Psoas muscle (tissue), 7 donors: ENCODE measurements at regions not wholly inside any gene's neighbourhood (a gene's known extent, or its start where the extent isn't known, plus 50 kb on each side); places are given as distances from the start of the nearest gene placed in this dataset.

Source experiments
- ATAC-seq, 4 donors: fragments of 200-7000 bp; cut with Tn5 transposase; one replicate each; pipeline ENCODE4 v1.9.1; 2020; ENCODE audit warnings: moderate library complexity in 3 of 4, mild to moderate bottlenecking in 2 of 4
- DNase-seq, 2 donors: peaks; one replicate each; pipeline ENCODE4 v3.0.0-alpha.2; 2020
- H3K27ac ChIP-seq: fragments of 200-600 bp; one replicate; pipeline ENCODE4 v1.8.0; 2022
- H3K27me3 ChIP-seq, 3 donors: fragments of 200-600 bp in 1 of 3; one replicate each; pipeline versions ENCODE4 v1.6.1 to v1.8.0; 2013 to 2022; ENCODE audit warnings: low read length in 2 of 3, mild to moderate bottlenecking in 2 of 3, moderate library complexity in 1 of 3; ENCODE audit not compliant: insufficient read depth in 3 of 3
- H3K36me3 ChIP-seq, 2 donors: fragments of 200-600 bp in 1 of 2; one replicate each; pipeline versions ENCODE4 v1.6.1 to v1.8.0; 2013 to 2022; ENCODE audit warnings: low read depth in 1 of 2, mild to moderate bottlenecking in 1 of 2, moderate library complexity in 1 of 2; ENCODE audit not compliant: insufficient read depth in 1 of 2
- H3K4me1 ChIP-seq: fragments of 200-600 bp; one replicate; pipeline ENCODE4 v1.8.0; 2022
- H3K4me3 ChIP-seq: fragments of 200-600 bp; one replicate; pipeline ENCODE4 v1.8.0; 2022; ENCODE audit warnings: mild to moderate bottlenecking
- H3K9me3 ChIP-seq: fragments of 200-600 bp; one replicate; pipeline ENCODE4 v1.8.0; 2022
- CTCF ChIP-seq: fragments of 200-600 bp; IDR thresholded peaks from one replicate; pipeline ENCODE4 v1.8.0; 2022; ENCODE audit warnings: antibody characterized with exemption
- WGBS, 3 donors: extraction: QIAGEN DNeasy Blood & Tissue Kit; methylation state at CpG; one replicate each; pipeline versions ENCODE4 v1.1.6 to v1.1.7; 2013; 5-methylcytosine and 5-hydroxymethylcytosine counted together
- intact Hi-C, 2 donors: fragments of 100-400 bp; cut with DNase I; formaldehyde crosslinking; loops; one replicate each; pipeline versions ENCODE4 v1.11.0 to v1.14.2; 2022
- donor health status: healthy with polysubstance abuse.
- donor health status: DM: no; HTN: no; CAD: no; lungs with moderate emphysema.
- donor health status: Bipolar disorder and iron deficiency.
- donor health status: healthy.
- donor health status: DM: yes; HTN: yes; CAD: no.
- donor health status: DM: no; HTN: no; CAD: no.
- donor health status: DM: yes; HTN: yes; CAD: no.

- ATAC-seq: no peak
- no peak for DNase-seq
- WGBS, 3 donors: 87 to 98% (median 90%) methylated on average over 4 of the region's 4 CpGs
- Histone ChIP-seq H3K27me3 (peaks cover 0 to 10% (median 3%) of the 10 kb centered on the region in 3 donors), H3K4me1 (no peaks in the 10 kb centered on the region), H3K36me3 (no peaks in the 10 kb centered on the region), H3K27ac (no peak overlapping the region), H3K4me3 (no peak overlapping the region), H3K9me3 (no peaks in the 10 kb centered on the region)
- TF ChIP-seq CTCF: no peak
- intact Hi-C loops: no loop called here
Measured at GRCh38 chr12:3968523-3968922, 95.3 kb upstream of the PARP11 start.

DNA sequence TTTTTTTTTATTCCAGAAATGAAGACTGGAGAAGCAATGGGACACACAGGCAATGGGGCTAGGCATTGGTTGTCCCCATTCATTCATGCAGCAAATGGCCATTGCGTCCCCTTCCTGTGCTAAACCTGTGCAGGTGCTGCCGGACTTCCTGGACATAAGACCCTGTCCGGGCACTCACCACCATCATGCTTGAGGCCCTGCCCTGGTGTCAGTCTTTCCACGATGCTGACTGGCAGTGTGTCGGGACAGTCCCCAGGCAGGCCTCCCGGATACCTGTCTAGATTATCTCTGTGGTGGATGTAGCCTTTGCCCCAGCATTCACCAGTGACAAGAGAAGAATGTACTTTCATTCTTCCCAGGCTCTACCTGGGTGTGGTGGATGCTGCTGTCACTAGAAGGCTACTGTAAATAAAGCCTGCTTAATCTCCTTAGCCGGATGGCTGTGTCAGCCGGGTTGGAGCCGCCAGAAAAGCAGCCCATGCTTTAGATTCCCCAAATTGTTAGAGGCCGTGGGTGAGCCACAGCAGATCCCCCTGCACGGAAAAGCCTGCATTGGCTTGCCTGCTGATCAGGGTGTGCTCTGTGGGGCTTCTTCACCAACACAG, 94.5 kb upstream of the PARP11 start:
- no peaks in the 10 kb centered on the region for H3K4me1 ChIP-seq
- intact Hi-C loops: no loop called here
- WGBS, 3 donors: 58 to 67% (median 65%) methylated on average over 11 of the region's 11 CpGs
- H3K27ac ChIP-seq: no peak overlapping the region
- ATAC-seq: no peak
- no peak for TF ChIP-seq CTCF
- no peaks in the 10 kb centered on the region for H3K9me3 ChIP-seq
- DNase-seq: no peak
- H3K4me3 ChIP-seq: no peak overlapping the region
- peaks cover 3 to 10% (median 3%) of the 10 kb centered on the region in 3 donors for H3K27me3 ChIP-seq
- H3K36me3 ChIP-seq: no peaks in the 10 kb centered on the region

DNA sequence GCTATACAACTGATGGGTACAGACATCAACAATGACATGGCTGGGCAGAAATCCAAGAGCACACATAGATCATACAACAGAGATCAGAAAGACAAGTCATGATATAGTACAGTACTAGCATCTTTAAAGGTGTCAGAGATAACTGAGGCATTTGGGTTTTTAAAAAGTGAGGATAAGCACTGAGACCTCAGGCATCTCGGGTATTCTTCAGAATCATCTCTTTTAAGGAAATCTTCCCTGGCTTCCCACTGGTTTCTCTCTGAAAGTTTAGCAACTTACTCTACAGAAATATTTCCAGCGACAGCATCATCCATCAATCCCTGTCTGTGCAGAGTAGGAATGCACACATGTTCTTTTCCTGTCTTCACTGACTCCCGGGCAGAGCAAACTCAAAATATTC, 93.2 kb upstream of the PARP11 start:
- Histone ChIP-seq H3K4me3 (no peak overlapping the region), H3K4me1 (no peaks in the 10 kb centered on the region), H3K27ac (no peak overlapping the region), H3K9me3 (no peaks in the 10 kb centered on the region), H3K27me3 (peaks cover 3 to 6% (median 3%) of the 10 kb centered on the region in 3 donors), H3K36me3 (no peaks in the 10 kb centered on the region)
- 73 to 81% (median 75%) methylated on average over 3 of the region's 3 CpGs for WGBS, 3 donors
- intact Hi-C loops: no loop called here
- DNase-seq (no peak), ATAC-seq (no peak)
- TF ChIP-seq CTCF: no peak

DNA sequence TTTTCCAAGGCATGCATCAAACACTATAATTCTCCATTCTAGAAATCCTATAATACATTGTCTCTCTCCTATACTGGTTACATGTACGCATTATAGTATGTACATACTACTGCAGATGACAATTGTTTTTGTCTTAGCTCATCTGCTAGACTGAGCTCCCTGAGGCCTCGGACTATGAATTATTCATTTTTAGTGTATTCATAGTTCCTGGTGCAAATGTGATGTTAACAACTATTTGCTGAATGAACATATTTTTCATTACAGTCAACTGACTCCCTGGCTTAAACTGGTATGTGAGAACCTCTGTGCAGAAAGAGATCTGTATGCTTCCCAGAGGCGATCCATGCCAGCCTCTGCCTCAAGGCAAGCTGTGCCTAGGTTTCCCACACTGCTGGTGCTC, 91.8 kb upstream of the PARP11 start:
- intact Hi-C loops: no loop called here
- Histone ChIP-seq H3K4me3 (no peak overlapping the region), H3K36me3 (no peaks in the 10 kb centered on the region), H3K9me3 (no peaks in the 10 kb centered on the region), H3K27ac (no peak overlapping the region), H3K4me1 (no peaks in the 10 kb centered on the region), H3K27me3 (peaks cover 1 to 6% (median 3%) of the 10 kb centered on the region in 3 donors)
- DNase-seq: no peak
- TF ChIP-seq CTCF: no peak
- no peak for ATAC-seq
- WGBS, 3 donors: 77 to 98% (median 81%) methylated on average over 3 of the region's 3 CpGs

- H3K36me3 ChIP-seq: no peaks in the 10 kb centered on the region
- DNase-seq (no peak), ATAC-seq (no peak)
- 35 to 42% (median 40%) methylated on average over 9 of the region's 9 CpGs for WGBS, 3 donors
- H3K4me3 ChIP-seq: no peak overlapping the region
- H3K9me3 ChIP-seq: no peaks in the 10 kb centered on the region
- peaks cover 1 to 6% (median 3%) of the 10 kb centered on the region in 3 donors for H3K27me3 ChIP-seq
- no peaks in the 10 kb centered on the region for H3K4me1 ChIP-seq
- H3K27ac ChIP-seq: no peak overlapping the region
- no peak for TF ChIP-seq CTCF
- intact Hi-C loops: no loop called here
Measured at GRCh38 chr12:3964439-3964838, 91.2 kb upstream of the PARP11 start.
